ENCODE measurements at regions not wholly inside any gene's neighbourhood (a gene's known extent, or its start where the extent isn't known, plus 50 kb on each side); places are given as distances from the start of the nearest gene placed in this dataset.
A peak's percentile ranks its signal among the peaks of the same experiment; 100 is the strongest.

- Histone ChIP-seq H3K4me1 (ENCODE audit: control insufficient read depth in 1 of 2, insufficient read depth in 2 of 2, low read length in 2 of 2) (no peaks in the 10 kb centered on the region), H3K4me3 (ENCODE audit: low read depth in 1 of 2, low read length in 2 of 2) (no peak overlapping the region), H3K9ac (ENCODE audit: low read depth in 1 of 2, low read length in 2 of 2) (no peak overlapping the region), H3K36me3 (ENCODE audit: control insufficient read depth in 1 of 2, insufficient read depth in 2 of 2, low read length in 2 of 2) (no peaks in the 10 kb centered on the region), H3K27me3 (ENCODE audit: control insufficient read depth in 1 of 2, insufficient read depth in 2 of 2, low read length in 2 of 2) (no peaks in the 10 kb centered on the region), H3K9me3 (ENCODE audit: control insufficient read depth in 1 of 2, low read length in 2 of 2) (peaks cover 10 to 11% of the 10 kb centered on the region in 2 donors), H3K27ac (ENCODE audit: low read depth, low read length) (no peak overlapping the region)
Measured at GRCh38 chr10:36183726-36184125, 541.6 kb upstream of the FZD8 start.

DNA sequence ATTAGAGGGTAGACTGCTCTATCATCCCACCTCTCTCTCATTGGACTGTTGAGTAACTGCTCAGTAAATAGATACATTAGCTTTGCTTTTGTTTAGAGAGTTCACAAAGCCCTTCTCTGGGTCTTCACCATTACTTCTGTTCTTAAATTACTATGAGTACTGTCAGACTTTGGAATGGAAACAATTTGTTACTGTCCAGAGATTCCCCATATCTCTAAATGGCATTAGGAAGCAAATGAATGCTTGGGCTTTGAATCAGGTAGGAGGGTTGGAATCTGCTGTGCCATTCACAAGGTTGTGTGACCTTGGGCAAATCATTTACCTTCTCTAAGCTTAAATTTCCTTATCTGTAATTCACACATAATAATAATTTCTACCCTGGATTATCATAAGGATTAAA, 541.0 kb upstream of the FZD8 start:
- no peaks in the 10 kb centered on the region for H3K27me3 ChIP-seq (ENCODE audit: control insufficient read depth in 1 of 2, insufficient read depth in 2 of 2, low read length in 2 of 2)
- no peak overlapping the region for H3K4me3 ChIP-seq (ENCODE audit: low read depth in 1 of 2, low read length in 2 of 2)
- no peaks in the 10 kb centered on the region for H3K4me1 ChIP-seq (ENCODE audit: control insufficient read depth in 1 of 2, insufficient read depth in 2 of 2, low read length in 2 of 2)
- no peaks in the 10 kb centered on the region for H3K36me3 ChIP-seq (ENCODE audit: control insufficient read depth in 1 of 2, insufficient read depth in 2 of 2, low read length in 2 of 2)
- H3K9me3 ChIP-seq (ENCODE audit: control insufficient read depth in 1 of 2, low read length in 2 of 2), result peaks cover 10 to 11% of the 10 kb centered on the region in 2 donors
- no peak overlapping the region for H3K27ac ChIP-seq (ENCODE audit: low read depth, low read length)
- H3K9ac ChIP-seq (ENCODE audit: low read depth in 1 of 2, low read length in 2 of 2), result no peak overlapping the region

GRCh38 chr10:36182606-36183005, 540.5 kb upstream of the FZD8 start:
- peaks cover 10 to 11% of the 10 kb centered on the region in 2 donors for H3K9me3 ChIP-seq (ENCODE audit: control insufficient read depth in 1 of 2, low read length in 2 of 2)
- no peaks in the 10 kb centered on the region for H3K27me3 ChIP-seq (ENCODE audit: control insufficient read depth in 1 of 2, insufficient read depth in 2 of 2, low read length in 2 of 2)
- H3K4me1 ChIP-seq (ENCODE audit: control insufficient read depth in 1 of 2, insufficient read depth in 2 of 2, low read length in 2 of 2), result no peaks in the 10 kb centered on the region
- H3K9ac ChIP-seq (ENCODE audit: low read depth in 1 of 2, low read length in 2 of 2), result no peak overlapping the region
- no peak overlapping the region for H3K4me3 ChIP-seq (ENCODE audit: low read depth in 1 of 2, low read length in 2 of 2)
- H3K27ac ChIP-seq (ENCODE audit: low read depth, low read length), result no peak overlapping the region
- H3K36me3 ChIP-seq (ENCODE audit: control insufficient read depth in 1 of 2, insufficient read depth in 2 of 2, low read length in 2 of 2), result no peaks in the 10 kb centered on the region

GRCh38 chr10:36182179-36182566, 540.1 kb upstream of the FZD8 start:
- Histone ChIP-seq H3K4me3 (ENCODE audit: low read depth in 1 of 2, low read length in 2 of 2) (no peak overlapping the region), H3K27me3 (ENCODE audit: control insufficient read depth in 1 of 2, insufficient read depth in 2 of 2, low read length in 2 of 2) (no peaks in the 10 kb centered on the region), H3K9me3 (ENCODE audit: control insufficient read depth in 1 of 2, low read length in 2 of 2) (peaks cover 9 to 10% of the 10 kb centered on the region in 2 donors)

DNA sequence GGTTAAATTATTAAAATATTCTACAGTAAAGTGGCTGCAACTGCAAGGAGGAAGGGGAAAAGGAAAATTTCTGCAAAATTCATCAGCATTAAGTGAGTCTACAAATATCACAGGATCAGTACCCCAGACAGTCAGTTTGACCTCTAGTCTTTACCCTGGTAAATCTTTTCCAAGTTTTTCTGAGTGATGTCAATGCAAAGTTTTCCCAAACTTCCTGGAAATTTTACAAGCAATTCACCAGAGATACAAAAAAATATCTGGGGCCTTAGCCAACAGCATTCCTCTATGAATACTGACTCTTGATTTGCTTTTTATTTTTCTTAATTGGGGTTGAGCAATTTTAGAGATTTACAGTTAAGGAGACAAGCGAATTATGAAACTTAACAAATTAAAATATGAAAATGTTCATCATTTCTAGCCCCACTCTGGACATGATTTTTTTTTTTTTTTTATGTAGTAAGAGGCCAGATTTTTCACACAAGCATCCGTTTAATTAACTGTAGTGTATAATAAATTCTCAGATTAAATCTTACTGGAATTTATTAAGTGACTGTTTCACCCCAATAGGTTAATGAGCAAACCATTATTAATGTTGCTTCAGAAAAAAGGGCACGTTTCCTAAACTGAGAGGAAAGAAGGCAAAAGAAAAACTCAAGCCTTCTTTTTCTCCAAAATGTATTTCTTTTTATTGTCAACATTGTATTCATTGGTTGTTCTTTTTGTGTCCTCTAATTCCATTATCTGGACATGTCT, 539.5 kb upstream of the FZD8 start:
- H3K36me3 ChIP-seq (ENCODE audit: control insufficient read depth in 1 of 2, insufficient read depth in 2 of 2, low read length in 2 of 2), result no peaks in the 10 kb centered on the region
- peaks cover 9 to 10% of the 10 kb centered on the region in 2 donors for H3K9me3 ChIP-seq (ENCODE audit: control insufficient read depth in 1 of 2, low read length in 2 of 2)
- no peak overlapping the region for H3K4me3 ChIP-seq (ENCODE audit: low read depth in 1 of 2, low read length in 2 of 2)
- no peak overlapping the region for H3K9ac ChIP-seq (ENCODE audit: low read depth in 1 of 2, low read length in 2 of 2)
- no peak overlapping the region for H3K27ac ChIP-seq (ENCODE audit: low read depth, low read length)
- no peaks in the 10 kb centered on the region for H3K27me3 ChIP-seq (ENCODE audit: control insufficient read depth in 1 of 2, insufficient read depth in 2 of 2, low read length in 2 of 2)
- H3K4me1 ChIP-seq (ENCODE audit: control insufficient read depth in 1 of 2, insufficient read depth in 2 of 2, low read length in 2 of 2), result no peaks in the 10 kb centered on the region

More at GRCh38 chr10:36182179-36182566, 540.1 kb upstream of the FZD8 start:
- no peak overlapping the region for H3K27ac ChIP-seq (ENCODE audit: low read depth, low read length)
- no peaks in the 10 kb centered on the region for H3K36me3 ChIP-seq (ENCODE audit: control insufficient read depth in 1 of 2, insufficient read depth in 2 of 2, low read length in 2 of 2)
- H3K4me1 ChIP-seq (ENCODE audit: control insufficient read depth in 1 of 2, insufficient read depth in 2 of 2, low read length in 2 of 2), result no peaks in the 10 kb centered on the region
- H3K9ac ChIP-seq (ENCODE audit: low read depth in 1 of 2, low read length in 2 of 2), result no peak overlapping the region

- Histone ChIP-seq H3K27me3 (ENCODE audit: control insufficient read depth in 1 of 2, insufficient read depth in 2 of 2, low read length in 2 of 2) (no peaks in the 10 kb centered on the region), H3K36me3 (ENCODE audit: control insufficient read depth in 1 of 2, insufficient read depth in 2 of 2, low read length in 2 of 2) (no peaks in the 10 kb centered on the region), H3K9me3 (ENCODE audit: control insufficient read depth in 1 of 2, low read length in 2 of 2) (peaks cover 2 to 3% of the 10 kb centered on the region in 2 donors), H3K4me1 (ENCODE audit: control insufficient read depth in 1 of 2, insufficient read depth in 2 of 2, low read length in 2 of 2) (no peaks in the 10 kb centered on the region), H3K4me3 (ENCODE audit: low read depth in 1 of 2, low read length in 2 of 2) (no peak overlapping the region), H3K9ac (ENCODE audit: low read depth in 1 of 2, low read length in 2 of 2) (no peak overlapping the region), H3K27ac (ENCODE audit: low read depth, low read length) (no peak overlapping the region)
Measured at GRCh38 chr10:36178616-36179015, 536.5 kb upstream of the FZD8 start.

GRCh38 chr10:36177071-36177470, 535.0 kb upstream of the FZD8 start:
- no peaks in the 10 kb centered on the region for H3K36me3 ChIP-seq (ENCODE audit: control insufficient read depth in 1 of 2, insufficient read depth in 2 of 2, low read length in 2 of 2)
- H3K27me3 ChIP-seq (ENCODE audit: control insufficient read depth in 1 of 2, insufficient read depth in 2 of 2, low read length in 2 of 2), result no peaks in the 10 kb centered on the region
- H3K4me1 ChIP-seq (ENCODE audit: control insufficient read depth in 1 of 2, insufficient read depth in 2 of 2, low read length in 2 of 2), result no peaks in the 10 kb centered on the region
- no peak overlapping the region for H3K4me3 ChIP-seq (ENCODE audit: low read depth in 1 of 2, low read length in 2 of 2)
- H3K9me3 ChIP-seq (ENCODE audit: control insufficient read depth in 1 of 2, low read length in 2 of 2), result peaks cover 0 to 4% of the 10 kb centered on the region in 2 donors
- H3K9ac ChIP-seq (ENCODE audit: low read depth in 1 of 2, low read length in 2 of 2), result no peak overlapping the region
- H3K27ac ChIP-seq (ENCODE audit: low read depth, low read length), result no peak overlapping the region

GRCh38 chr10:36175954-36176353, 533.9 kb upstream of the FZD8 start:
- Histone ChIP-seq H3K27ac (ENCODE audit: low read depth, low read length) (no peak overlapping the region), H3K9ac (ENCODE audit: low read depth in 1 of 2, low read length in 2 of 2) (no peak overlapping the region), H3K27me3 (ENCODE audit: control insufficient read depth in 1 of 2, insufficient read depth in 2 of 2, low read length in 2 of 2) (no peaks in the 10 kb centered on the region), H3K4me3 (ENCODE audit: low read depth in 1 of 2, low read length in 2 of 2) (no peak overlapping the region), H3K36me3 (ENCODE audit: control insufficient read depth in 1 of 2, insufficient read depth in 2 of 2, low read length in 2 of 2) (no peaks in the 10 kb centered on the region), H3K4me1 (ENCODE audit: control insufficient read depth in 1 of 2, insufficient read depth in 2 of 2, low read length in 2 of 2) (no peaks in the 10 kb centered on the region), H3K9me3 (ENCODE audit: control insufficient read depth in 1 of 2, low read length in 2 of 2) (peaks cover 0 to 4% of the 10 kb centered on the region in 2 donors)

DNA sequence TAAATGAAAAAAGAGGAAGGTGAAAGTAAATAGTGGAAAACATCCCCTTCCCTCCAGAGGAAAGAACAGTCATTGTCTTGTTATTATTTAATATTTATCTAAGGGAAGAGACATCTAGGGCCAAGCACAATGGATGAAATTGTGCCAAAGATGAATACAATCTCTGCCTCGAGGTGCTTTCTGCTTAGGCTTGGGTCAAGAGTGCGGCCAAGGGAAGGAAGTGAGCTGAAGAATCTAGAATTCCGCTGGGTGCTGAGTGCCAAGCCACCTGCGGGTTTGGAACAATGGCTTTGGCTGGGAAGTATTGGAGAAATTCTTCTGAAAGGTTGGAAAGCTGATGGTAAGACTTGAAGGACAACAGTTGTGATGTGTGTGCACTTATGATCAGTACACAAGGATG, 531.3 kb upstream of the FZD8 start:
- Histone ChIP-seq H3K4me3 (ENCODE audit: low read depth in 1 of 2, low read length in 2 of 2) (no peak overlapping the region), H3K27ac (ENCODE audit: low read depth, low read length) (no peak overlapping the region), H3K4me1 (ENCODE audit: control insufficient read depth in 1 of 2, insufficient read depth in 2 of 2, low read length in 2 of 2) (no peaks in the 10 kb centered on the region), H3K27me3 (ENCODE audit: control insufficient read depth in 1 of 2, insufficient read depth in 2 of 2, low read length in 2 of 2) (no peaks in the 10 kb centered on the region), H3K36me3 (ENCODE audit: control insufficient read depth in 1 of 2, insufficient read depth in 2 of 2, low read length in 2 of 2) (no peaks in the 10 kb centered on the region), H3K9ac (ENCODE audit: low read depth in 1 of 2, low read length in 2 of 2) (no peak overlapping the region), H3K9me3 (ENCODE audit: control insufficient read depth in 1 of 2, low read length in 2 of 2) (peaks cover 0 to 4% of the 10 kb centered on the region in 2 donors)

GRCh38 chr10:36171953-36172940, 530.2 kb upstream of the FZD8 start:
- Histone ChIP-seq H3K4me3 (ENCODE audit: low read depth in 1 of 2, low read length in 2 of 2) (peak overlapping the region in 1 of 2 donors; percentile 13), H3K9me3 (ENCODE audit: control insufficient read depth in 1 of 2, low read length in 2 of 2) (peaks cover 0 to 4% of the 10 kb centered on the region in 2 donors), H3K27me3 (ENCODE audit: control insufficient read depth in 1 of 2, insufficient read depth in 2 of 2, low read length in 2 of 2) (no peaks in the 10 kb centered on the region), H3K9ac (ENCODE audit: low read depth in 1 of 2, low read length in 2 of 2) (no peak overlapping the region), H3K36me3 (ENCODE audit: control insufficient read depth in 1 of 2, insufficient read depth in 2 of 2, low read length in 2 of 2) (no peaks in the 10 kb centered on the region), H3K4me1 (ENCODE audit: control insufficient read depth in 1 of 2, insufficient read depth in 2 of 2, low read length in 2 of 2) (no peaks in the 10 kb centered on the region), H3K27ac (ENCODE audit: low read depth, low read length) (no peak overlapping the region)
